ENCODE measurements at regions not wholly inside any gene's neighbourhood (a gene's known extent, or its start where the extent isn't known, plus 50 kb on each side); places are given as distances from the start of the nearest gene placed in this dataset.

DNA sequence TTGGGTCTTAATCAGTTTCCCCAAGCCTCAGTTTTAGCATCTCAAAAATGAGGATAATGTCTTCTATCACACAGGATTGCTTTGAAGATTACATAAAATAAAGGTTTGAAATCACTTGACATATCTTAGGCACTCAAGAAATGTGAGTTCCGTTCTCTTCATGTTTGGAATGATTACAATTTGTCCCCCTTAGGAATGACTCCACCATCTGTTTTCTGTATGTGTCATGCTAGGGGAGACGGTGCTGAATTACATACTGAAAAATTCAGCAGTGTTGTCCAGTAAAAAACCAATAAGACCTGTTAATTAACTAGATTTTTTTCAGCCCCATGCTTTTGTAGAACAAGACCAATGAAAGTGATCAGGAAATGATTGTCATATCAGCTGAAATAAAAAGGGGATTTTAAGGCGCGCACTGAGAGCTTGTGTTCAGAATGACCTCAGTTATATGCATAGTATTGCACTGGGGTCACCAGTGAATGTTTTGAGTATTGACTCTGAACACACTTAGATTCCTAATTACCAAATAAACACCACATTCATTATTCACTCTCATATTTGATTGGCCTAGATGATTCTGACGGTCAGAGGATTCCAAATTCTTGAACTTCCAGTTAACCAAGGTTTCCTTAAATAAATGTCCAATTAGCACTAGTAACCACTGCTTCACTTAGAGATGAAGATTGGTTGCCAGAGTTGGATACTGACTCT lies 114.5 kb upstream of the KCNK2 start:
- no peak for TF ChIP-seq EZH2phosphoT487 (IDR thresholded peaks at IDR 0.05; ENCODE audit: low read depth)
- TF ChIP-seq, protein P1, sequence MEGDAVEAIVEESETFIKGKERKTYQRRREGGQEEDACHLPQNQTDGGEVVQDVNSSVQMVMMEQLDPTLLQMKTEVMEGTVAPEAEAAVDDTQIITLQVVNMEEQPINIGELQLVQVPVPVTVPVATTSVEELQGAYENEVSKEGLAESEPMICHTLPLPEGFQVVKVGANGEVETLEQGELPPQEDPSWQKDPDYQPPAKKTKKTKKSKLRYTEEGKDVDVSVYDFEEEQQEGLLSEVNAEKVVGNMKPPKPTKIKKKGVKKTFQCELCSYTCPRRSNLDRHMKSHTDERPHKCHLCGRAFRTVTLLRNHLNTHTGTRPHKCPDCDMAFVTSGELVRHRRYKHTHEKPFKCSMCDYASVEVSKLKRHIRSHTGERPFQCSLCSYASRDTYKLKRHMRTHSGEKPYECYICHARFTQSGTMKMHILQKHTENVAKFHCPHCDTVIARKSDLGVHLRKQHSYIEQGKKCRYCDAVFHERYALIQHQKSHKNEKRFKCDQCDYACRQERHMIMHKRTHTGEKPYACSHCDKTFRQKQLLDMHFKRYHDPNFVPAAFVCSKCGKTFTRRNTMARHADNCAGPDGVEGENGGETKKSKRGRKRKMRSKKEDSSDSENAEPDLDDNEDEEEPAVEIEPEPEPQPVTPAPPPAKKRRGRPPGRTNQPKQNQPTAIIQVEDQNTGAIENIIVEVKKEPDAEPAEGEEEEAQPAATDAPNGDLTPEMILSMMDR (IDR thresholded peaks at IDR 0.05; ENCODE audit: low read depth, low read length) = no peak

All from OCI-LY3 (cell line).